IPS-11a (cell line): ENCODE measurements at regions not wholly inside any gene's neighbourhood (a gene's known extent, or its start where the extent isn't known, plus 50 kb on each side); places are given as distances from the start of the nearest gene placed in this dataset.
"Not testable (repeated sequence)": the region's sequence is repeated elsewhere in the genome, so short reads cannot be mapped to it uniquely, and the experiment has no call there.

Source experiments
- H3K4me3 ChIP-seq: one replicate; pipeline ENCODE4 v1.5.1; 2013; ENCODE audit warnings: low read depth, low read length, control low read depth

GRCh38 chr4:140219567-140219966, 65.6 kb upstream of the MAML3 start:
- no peak overlapping the region for H3K4me3 ChIP-seq

- H3K4me3 ChIP-seq: not testable (repeated sequence)
Observed at GRCh38 chr4:140219070-140219469, 65.1 kb upstream of the MAML3 start.

- no peak overlapping the region for H3K4me3 ChIP-seq
Observed at GRCh38 chr4:140213749-140214148, 59.8 kb upstream of the MAML3 start.

GRCh38 chr4:140213116-140213515, 59.1 kb upstream of the MAML3 start:
- H3K4me3 ChIP-seq: no peak overlapping the region

- H3K4me3 ChIP-seq: no peak overlapping the region
Observed at GRCh38 chr4:140212646-140213045, 58.7 kb upstream of the MAML3 start.

GRCh38 chr4:140212194-140212593, 58.2 kb upstream of the MAML3 start:
- no peak overlapping the region for H3K4me3 ChIP-seq

GRCh38 chr4:140211693-140212092, 57.7 kb upstream of the MAML3 start:
- no peak overlapping the region for H3K4me3 ChIP-seq

GRCh38 chr4:140211161-140211560, 57.2 kb upstream of the MAML3 start:
- H3K4me3 ChIP-seq: no peak overlapping the region

GRCh38 chr4:140208921-140209320, 54.9 kb upstream of the MAML3 start:
- no peak overlapping the region for H3K4me3 ChIP-seq
